ENCODE measurements at regions not wholly inside any gene's neighbourhood (a gene's known extent, or its start where the extent isn't known, plus 50 kb on each side); places are given as distances from the start of the nearest gene placed in this dataset.

DNA sequence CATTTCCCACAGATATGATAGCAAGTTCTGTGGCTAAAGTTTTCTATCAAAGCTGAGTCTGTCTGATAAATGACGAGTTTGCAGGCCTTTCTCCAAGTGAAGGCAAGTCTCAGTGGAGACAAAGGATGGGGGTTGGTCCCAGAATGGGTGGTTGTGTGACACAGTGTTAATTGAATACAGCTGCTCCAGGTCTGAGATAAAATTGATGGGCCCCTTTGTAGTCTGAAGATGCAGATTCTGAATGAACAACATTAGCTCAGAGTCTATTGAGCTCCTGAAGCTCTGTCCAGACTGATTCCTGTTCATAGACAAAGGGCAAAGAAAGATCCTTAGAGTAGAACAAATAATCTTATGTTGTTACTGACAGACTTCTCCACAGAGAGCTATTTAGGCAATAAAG is 296.9 kb upstream of the CYRIA start:
- H3K36me3 ChIP-seq (replicated peaks; ENCODE audit: insufficient read depth, low read depth), result no peaks in the 10 kb centered on the region
- H2AFZ ChIP-seq, result no peak overlapping the region
- no peaks in the 10 kb centered on the region for H3K79me2 ChIP-seq
- H3K27ac ChIP-seq, result no peak overlapping the region
- no peaks in the 10 kb centered on the region for H4K20me1 ChIP-seq (ENCODE audit: insufficient read depth, poor library complexity, severe bottlenecking)
- WGBS (ENCODE audit: low lambda C conversion rate, missing lambda C conversion rate), result 52% methylated on average over 1 of the region's 1 CpG
- no peaks in the 10 kb centered on the region for H3K9me3 ChIP-seq (ENCODE audit: low read depth)
- no peak for DNase-seq (ENCODE audit: low spot score)
- H3K9me2 ChIP-seq (replicated peaks; ENCODE audit: insufficient read depth), result no peaks in the 10 kb centered on the region
- TF ChIP-seq, protein P1, sequence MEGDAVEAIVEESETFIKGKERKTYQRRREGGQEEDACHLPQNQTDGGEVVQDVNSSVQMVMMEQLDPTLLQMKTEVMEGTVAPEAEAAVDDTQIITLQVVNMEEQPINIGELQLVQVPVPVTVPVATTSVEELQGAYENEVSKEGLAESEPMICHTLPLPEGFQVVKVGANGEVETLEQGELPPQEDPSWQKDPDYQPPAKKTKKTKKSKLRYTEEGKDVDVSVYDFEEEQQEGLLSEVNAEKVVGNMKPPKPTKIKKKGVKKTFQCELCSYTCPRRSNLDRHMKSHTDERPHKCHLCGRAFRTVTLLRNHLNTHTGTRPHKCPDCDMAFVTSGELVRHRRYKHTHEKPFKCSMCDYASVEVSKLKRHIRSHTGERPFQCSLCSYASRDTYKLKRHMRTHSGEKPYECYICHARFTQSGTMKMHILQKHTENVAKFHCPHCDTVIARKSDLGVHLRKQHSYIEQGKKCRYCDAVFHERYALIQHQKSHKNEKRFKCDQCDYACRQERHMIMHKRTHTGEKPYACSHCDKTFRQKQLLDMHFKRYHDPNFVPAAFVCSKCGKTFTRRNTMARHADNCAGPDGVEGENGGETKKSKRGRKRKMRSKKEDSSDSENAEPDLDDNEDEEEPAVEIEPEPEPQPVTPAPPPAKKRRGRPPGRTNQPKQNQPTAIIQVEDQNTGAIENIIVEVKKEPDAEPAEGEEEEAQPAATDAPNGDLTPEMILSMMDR (IDR thresholded peaks at IDR 0.05; ENCODE audit: poor library complexity), result no peak
- TF ChIP-seq EZH2phosphoT487 (IDR thresholded peaks at IDR 0.05; ENCODE audit: low read depth, severe bottlenecking, unreplicated experiment), result no peak
- TF ChIP-seq EZH2 (IDR thresholded peaks at IDR 0.05; ENCODE audit: borderline replicate concordance), result no peak
- no peaks in the 10 kb centered on the region for H3K27me3 ChIP-seq
- H3K4me1 ChIP-seq (ENCODE audit: insufficient read depth), result no peaks in the 10 kb centered on the region
- H3K4me2 ChIP-seq, result no peak overlapping the region
- H3K4me3 ChIP-seq, result no peak overlapping the region

DNA sequence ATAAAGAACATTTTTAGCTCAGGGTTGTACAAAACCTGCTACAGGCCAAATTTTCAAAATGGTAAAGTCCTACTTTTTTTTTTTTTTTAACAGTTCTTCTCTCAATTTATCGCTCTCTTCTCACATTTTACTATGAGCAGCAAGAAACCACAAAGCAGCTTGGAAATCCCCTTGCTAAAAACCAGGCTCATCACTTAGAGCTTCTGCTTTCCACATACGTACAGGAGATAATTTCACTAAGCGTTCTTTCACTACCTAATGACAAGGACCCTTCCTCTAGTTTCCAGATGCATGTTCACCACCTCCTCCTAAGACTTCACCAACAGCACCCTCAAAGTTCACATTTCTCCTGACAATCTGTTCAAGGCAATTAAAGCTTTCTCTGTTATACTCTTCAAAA is 294.9 kb upstream of the CYRIA start:
- no peaks in the 10 kb centered on the region for H3K27me3 ChIP-seq
- H3K4me3 ChIP-seq, result no peak overlapping the region
- TF ChIP-seq EZH2 (IDR thresholded peaks at IDR 0.05; ENCODE audit: borderline replicate concordance) (no peak), EZH2phosphoT487 (IDR thresholded peaks at IDR 0.05; ENCODE audit: low read depth, severe bottlenecking, unreplicated experiment) (no peak)
- TF ChIP-seq, protein P1 (IDR thresholded peaks at IDR 0.05; ENCODE audit: poor library complexity), result no peak
- H3K4me2 ChIP-seq, result no peak overlapping the region
- DNase-seq (ENCODE audit: low spot score), result no peak
- no peak overlapping the region for H2AFZ ChIP-seq
- no peaks in the 10 kb centered on the region for H3K9me3 ChIP-seq (ENCODE audit: low read depth)
- H3K9me2 ChIP-seq (replicated peaks; ENCODE audit: insufficient read depth), result no peaks in the 10 kb centered on the region
- no peaks in the 10 kb centered on the region for H3K79me2 ChIP-seq
- no peak overlapping the region for H3K27ac ChIP-seq
- no peaks in the 10 kb centered on the region for H3K4me1 ChIP-seq (ENCODE audit: insufficient read depth)
- WGBS (ENCODE audit: low lambda C conversion rate, missing lambda C conversion rate), result 87% methylated on average over 3 of the region's 3 CpGs
- H4K20me1 ChIP-seq (ENCODE audit: insufficient read depth, poor library complexity, severe bottlenecking), result no peaks in the 10 kb centered on the region
- no peaks in the 10 kb centered on the region for H3K36me3 ChIP-seq (replicated peaks; ENCODE audit: insufficient read depth, low read depth)

DNA sequence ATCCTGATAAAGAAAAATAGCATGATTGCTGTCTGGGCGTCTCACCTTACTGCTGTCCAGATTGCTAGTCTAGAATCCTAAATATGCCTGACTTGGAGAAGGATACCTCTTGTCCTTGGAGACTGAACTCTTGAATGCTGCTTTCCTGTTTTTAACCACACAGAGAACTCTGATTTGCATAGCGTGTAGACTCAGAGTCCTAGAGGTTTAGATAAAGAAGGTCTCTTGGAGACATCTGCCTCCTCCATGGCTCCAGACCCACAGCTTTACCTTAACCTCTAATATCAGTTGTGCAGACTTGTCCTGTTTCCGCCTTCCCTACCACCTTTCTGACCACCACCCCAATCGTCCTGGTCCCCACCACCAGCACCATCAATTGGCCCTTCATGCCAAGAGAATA is 292.6 kb upstream of the CYRIA start:
- Histone ChIP-seq H3K79me2 (no peaks in the 10 kb centered on the region), H2AFZ (no peak overlapping the region), H3K4me1 (ENCODE audit: insufficient read depth) (no peaks in the 10 kb centered on the region), H3K9me2 (replicated peaks; ENCODE audit: insufficient read depth) (no peaks in the 10 kb centered on the region), H3K9me3 (ENCODE audit: low read depth) (no peaks in the 10 kb centered on the region), H3K27ac (no peak overlapping the region), H4K20me1 (ENCODE audit: insufficient read depth, poor library complexity, severe bottlenecking) (no peaks in the 10 kb centered on the region), H3K4me2 (no peak overlapping the region), H3K36me3 (replicated peaks; ENCODE audit: insufficient read depth, low read depth) (no peaks in the 10 kb centered on the region), H3K27me3 (no peaks in the 10 kb centered on the region), H3K4me3 (no peak overlapping the region)
- no peak for DNase-seq (ENCODE audit: low spot score)
- 86% methylated on average over 4 of the region's 4 CpGs for WGBS (ENCODE audit: low lambda C conversion rate, missing lambda C conversion rate)
- no peak for TF ChIP-seq EZH2phosphoT487 (IDR thresholded peaks at IDR 0.05; ENCODE audit: low read depth, severe bottlenecking, unreplicated experiment)
- TF ChIP-seq, protein P1 (IDR thresholded peaks at IDR 0.05; ENCODE audit: poor library complexity), result no peak
- no peak for TF ChIP-seq EZH2 (IDR thresholded peaks at IDR 0.05; ENCODE audit: borderline replicate concordance)

DNA sequence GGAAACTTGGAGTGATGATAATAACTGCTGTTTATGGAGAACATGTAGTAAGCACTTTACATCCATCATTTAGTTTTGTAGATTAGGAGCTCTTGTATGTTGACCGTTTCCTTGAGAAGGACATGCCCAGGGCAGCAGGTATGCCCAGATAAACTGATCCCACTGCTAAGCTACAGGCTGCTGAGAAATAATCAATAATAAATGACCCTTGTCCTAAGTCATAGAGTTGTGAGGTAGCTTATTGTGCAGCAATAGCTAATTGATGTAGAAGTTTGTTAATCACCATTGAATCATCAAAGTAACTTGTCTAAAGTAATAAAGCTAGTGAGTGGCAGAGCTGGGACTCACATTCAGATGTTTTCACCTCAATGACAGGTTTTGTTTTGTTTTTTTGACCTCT is 287.2 kb upstream of the CYRIA start:
- Histone ChIP-seq H3K27me3 (no peaks in the 10 kb centered on the region), H3K9me3 (ENCODE audit: low read depth) (no peaks in the 10 kb centered on the region), H3K4me3 (no peak overlapping the region), H3K4me2 (no peak overlapping the region), H3K36me3 (replicated peaks; ENCODE audit: insufficient read depth, low read depth) (no peaks in the 10 kb centered on the region), H3K27ac (no peak overlapping the region), H3K4me1 (ENCODE audit: insufficient read depth) (no peaks in the 10 kb centered on the region), H4K20me1 (ENCODE audit: insufficient read depth, poor library complexity, severe bottlenecking) (no peaks in the 10 kb centered on the region), H3K9me2 (replicated peaks; ENCODE audit: insufficient read depth) (no peaks in the 10 kb centered on the region), H3K79me2 (no peaks in the 10 kb centered on the region), H2AFZ (no peak overlapping the region)
- DNase-seq (ENCODE audit: low spot score), result no peak
- TF ChIP-seq, protein P1 (IDR thresholded peaks at IDR 0.05; ENCODE audit: poor library complexity), result no peak
- TF ChIP-seq EZH2 (IDR thresholded peaks at IDR 0.05; ENCODE audit: borderline replicate concordance) (no peak), EZH2phosphoT487 (IDR thresholded peaks at IDR 0.05; ENCODE audit: low read depth, severe bottlenecking, unreplicated experiment) (no peak)
- WGBS (ENCODE audit: low lambda C conversion rate, missing lambda C conversion rate), result 73% methylated on average over 1 of the region's 1 CpG

Data from hepatocyte (in vitro differentiated cells).